Activated CD4-positive, alpha-beta memory T cell treated with anti-CD3 and anti-CD28 coated beads, Interleukin-2, amount 10 ng/mL, durations not matched to agents 7 days and 5 days (primary cell): ENCODE measurements at regions not wholly inside any gene's neighbourhood (a gene's known extent, or its start where the extent isn't known, plus 50 kb on each side); places are given as distances from the start of the nearest gene placed in this dataset.
"Not testable (repeated sequence)": the region's sequence is repeated elsewhere in the genome, so short reads cannot be mapped to it uniquely, and the experiment has no call there.

Experiments
- CTCF ChIA-PET: fragments of 350-600 bp; sonication (Branson Sonifier 250); formaldehyde crosslinking; loops from one replicate; lab custom pipeline; 2021; ENCODE audit warnings: antibody characterized with exemption, inconsistent platforms; lab: Charles Lee
- POLR2A ChIA-PET: fragments of 350-600 bp; sonication (Branson Sonifier 250); formaldehyde crosslinking; loops from one replicate; lab custom pipeline; 2021; ENCODE audit warnings: antibody characterized with exemption; lab: Charles Lee
- DNase-seq: peaks from one replicate; pipeline ENCODE4 v3.0.0-alpha.2; 2020
- H3K27ac Mint-ChIP-seq: one replicate; pipeline ENCODE4 v1.8.0; 2021; ENCODE audit warnings: mild to moderate bottlenecking, mixed read lengths
- H3K27me3 Mint-ChIP-seq: one replicate; pipeline ENCODE4 v1.8.0; 2021; ENCODE audit warnings: mixed read lengths
- H3K36me3 Mint-ChIP-seq: one replicate; pipeline ENCODE4 v1.8.0; 2021; ENCODE audit warnings: low read depth, mixed read lengths
- H3K4me1 Mint-ChIP-seq: one replicate; pipeline ENCODE4 v1.8.0; 2021; ENCODE audit warnings: mixed read lengths
- H3K4me3 Mint-ChIP-seq: one replicate; pipeline ENCODE4 v1.8.0; 2021; ENCODE audit warnings: mild to moderate bottlenecking, mixed read lengths
- H3K9me3 Mint-ChIP-seq: one replicate; pipeline ENCODE4 v1.8.0; 2021; ENCODE audit warnings: mixed read lengths

DNA sequence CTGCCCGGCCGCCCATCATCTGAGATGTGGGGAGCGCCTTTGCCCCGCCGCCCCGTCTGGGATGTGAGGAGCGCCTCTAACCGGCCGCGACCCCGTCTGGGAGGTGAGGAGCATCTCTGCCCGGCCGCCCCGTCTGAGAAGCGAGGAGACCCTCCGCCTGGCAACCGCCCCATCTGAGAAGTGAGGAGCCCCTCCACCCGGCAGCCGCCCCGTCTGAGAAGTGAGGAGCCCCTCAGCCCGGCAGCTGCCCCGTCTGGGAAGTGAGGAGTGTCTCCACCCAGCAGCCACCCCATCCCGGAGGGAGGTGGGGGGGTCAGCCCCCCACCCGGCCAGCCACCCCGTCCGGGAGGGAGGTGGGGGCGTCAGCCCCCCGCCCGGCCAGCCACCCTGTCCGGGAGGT lies 170.7 kb downstream of the TENT5D start:
- H3K27ac Mint-ChIP-seq, DNase-seq, H3K27me3 Mint-ChIP-seq, POLR2A ChIA-PET, H3K4me1 Mint-ChIP-seq, H3K4me3 Mint-ChIP-seq, H3K36me3 Mint-ChIP-seq, CTCF ChIA-PET, H3K9me3 Mint-ChIP-seq: not testable (repeated sequence)

DNA sequence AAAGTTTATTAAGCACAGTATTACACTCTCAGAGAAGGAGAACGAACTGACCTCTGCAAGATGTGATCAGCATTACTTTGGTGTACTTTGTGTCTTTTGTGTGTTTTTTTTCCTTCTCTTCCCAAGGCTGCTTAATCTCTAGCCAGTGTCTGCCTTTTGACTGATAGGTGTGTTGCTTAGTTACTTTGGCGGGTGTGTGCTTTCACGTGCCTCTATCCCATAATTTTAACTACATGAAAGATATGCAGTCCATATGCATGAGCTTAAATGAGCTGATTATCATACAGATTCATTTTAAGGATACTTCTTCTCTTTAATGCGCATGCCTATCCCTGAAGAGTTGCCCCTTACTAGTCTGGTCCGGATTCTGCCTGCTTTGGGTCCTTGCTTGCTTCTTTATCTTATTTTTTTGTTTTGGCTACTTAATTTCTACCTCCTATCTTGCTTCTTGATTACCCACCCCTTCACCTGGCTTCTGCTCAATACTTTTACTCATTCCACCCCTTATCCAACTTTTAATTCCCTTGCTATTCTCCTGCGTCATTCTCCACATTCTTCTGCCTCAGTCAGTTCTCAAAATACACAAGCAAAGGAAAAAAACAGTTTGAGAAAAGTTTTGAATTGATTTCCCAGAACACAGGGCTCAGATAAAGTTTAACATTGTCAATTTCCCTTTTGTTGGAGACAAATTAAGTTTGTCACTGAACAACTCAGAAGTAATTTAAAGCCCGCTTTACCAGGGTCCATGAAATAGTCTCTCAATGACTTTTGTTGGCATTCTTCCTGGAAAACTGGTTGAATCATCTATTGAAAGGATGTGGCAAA lies 182.0 kb downstream of the TENT5D start:
- ChIA-PET CTCF (no interaction called here), POLR2A (no interaction called here)
- no peaks in the 10 kb centered on the region for H3K4me1 Mint-ChIP-seq
- H3K9me3 Mint-ChIP-seq: no peaks in the 10 kb centered on the region
- no peak for DNase-seq
- H3K4me3 Mint-ChIP-seq: no peak overlapping the region
- H3K27ac Mint-ChIP-seq: no peak overlapping the region
- no peaks in the 10 kb centered on the region for H3K36me3 Mint-ChIP-seq
- H3K27me3 Mint-ChIP-seq: no peaks in the 10 kb centered on the region
